ENCODE measurements at regions not wholly inside any gene's neighbourhood (a gene's known extent, or its start where the extent isn't known, plus 50 kb on each side); places are given as distances from the start of the nearest gene placed in this dataset.

DNA sequence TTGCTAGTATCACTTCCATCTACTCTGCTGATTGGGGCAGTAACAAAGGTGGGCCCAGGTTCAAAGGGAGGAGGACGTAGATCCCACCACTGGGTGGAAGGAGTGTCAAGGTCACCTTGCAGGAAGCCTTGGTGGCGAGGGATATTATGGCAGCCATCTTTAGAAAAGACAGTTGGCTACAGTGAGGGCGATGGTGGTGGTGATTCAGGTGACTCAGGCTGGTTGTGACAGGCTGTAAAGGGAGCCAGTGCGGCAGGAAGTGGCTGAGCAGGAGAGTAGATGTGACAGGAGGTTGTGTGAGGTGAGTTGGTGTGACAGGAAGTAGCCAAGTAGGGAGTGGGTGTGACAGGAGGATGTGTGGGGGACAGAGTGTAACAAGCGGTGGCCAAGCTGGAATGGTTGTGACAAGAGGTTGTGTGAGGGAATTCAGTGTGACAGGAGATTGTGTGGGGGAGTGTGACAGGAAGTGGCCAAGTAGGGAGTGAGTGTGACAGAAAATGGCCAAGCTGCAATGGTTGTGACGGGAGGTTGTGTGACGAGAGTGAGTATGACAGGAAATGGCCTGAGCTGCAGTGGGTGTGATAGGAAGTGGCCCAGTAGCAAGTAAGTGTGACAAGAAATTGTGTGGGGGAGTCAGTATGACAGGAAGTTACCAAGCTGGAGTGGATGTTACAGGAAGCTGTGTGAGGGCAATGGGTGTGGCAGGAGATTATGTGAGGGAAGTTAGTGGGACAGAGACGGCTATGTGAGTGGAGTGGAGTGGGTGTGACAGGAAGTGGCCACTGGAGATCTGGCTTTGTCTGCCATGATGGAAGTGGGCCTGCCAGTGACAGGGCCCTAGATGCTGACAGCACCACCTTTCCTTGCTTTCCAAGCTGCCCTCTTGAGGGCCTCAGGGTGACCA is 136.5 kb upstream of the MYL2 start:
- TF ChIP-seq CTCF (IDR thresholded peaks at IDR 0.05) (no peak), POLR2AphosphoS5 (IDR thresholded peaks at IDR 0.05) (no peak), POLR2A (IDR thresholded peaks at IDR 0.05) (no peak)
